22Rv1 (cell line): ENCODE measurements at regions not wholly inside any gene's neighbourhood (a gene's known extent, or its start where the extent isn't known, plus 50 kb on each side); places are given as distances from the start of the nearest gene placed in this dataset.

Experiments
- CTCF ChIP-seq: fragments of 450-650 bp; IDR thresholded peaks from 2 replicates; pipeline ENCODE4 v1.5.1; 2017; ENCODE audit warnings: mild to moderate bottlenecking
- ZFX ChIP-seq: fragments of 450-650 bp; IDR thresholded peaks from 2 replicates; pipeline ENCODE4 v1.6.1; 2017; ENCODE audit warnings: antibody characterized with exemption, borderline replicate concordance

GRCh38 chr10:128429321-128429720, 303.1 kb upstream of the MKI67 start:
- no peak for TF ChIP-seq CTCF
- TF ChIP-seq ZFX = no peak
